Esophagus (tissue), 2 donors: ENCODE measurements at regions not wholly inside any gene's neighbourhood (a gene's known extent, or its start where the extent isn't known, plus 50 kb on each side); places are given as distances from the start of the nearest gene placed in this dataset.

Experiments used
- H3K27ac ChIP-seq, 2 donors: one replicate each; pipeline ENCODE4 v1.5.1; 2013; ENCODE audit warnings: low read depth in 2 of 2, mild to moderate bottlenecking in 2 of 2, inconsistent platforms in 1 of 2, low read length in 1 of 2, moderate library complexity in 1 of 2
- H3K27me3 ChIP-seq, 2 donors: one replicate each; pipeline ENCODE4 v1.6.1; 2013; ENCODE audit warnings: low read length in 2 of 2, control low read depth in 1 of 2, mild to moderate bottlenecking in 1 of 2; ENCODE audit not compliant: insufficient read depth in 2 of 2, control insufficient read depth in 1 of 2
- H3K36me3 ChIP-seq, 2 donors: one replicate each; pipeline ENCODE4 v1.6.1; 2013; ENCODE audit warnings: low read length in 1 of 2; ENCODE audit not compliant: control insufficient read depth in 2 of 2, insufficient read depth in 2 of 2
- H3K4me1 ChIP-seq, 2 donors: one replicate each; pipeline ENCODE4 v1.6.1; 2013; ENCODE audit warnings: low read length in 1 of 2; ENCODE audit not compliant: control insufficient read depth in 2 of 2, insufficient read depth in 2 of 2
- H3K4me3 ChIP-seq, 2 donors: one replicate each; pipeline ENCODE4 v1.5.1; 2013; ENCODE audit warnings: low read length in 2 of 2, mild to moderate bottlenecking in 2 of 2, low read depth in 1 of 2, moderate library complexity in 1 of 2
- H3K9me3 ChIP-seq, 2 donors: one replicate each; pipeline ENCODE4 v1.6.1; 2013; ENCODE audit warnings: mild to moderate bottlenecking in 2 of 2, low read depth in 1 of 2, low read length in 1 of 2, moderate library complexity in 1 of 2; ENCODE audit not compliant: control insufficient read depth in 2 of 2, insufficient read depth in 1 of 2
- WGBS, 2 donors: extraction: QIAGEN DNeasy Blood & Tissue Kit; methylation state at CpG; one replicate each; pipeline ENCODE4 v1.1.7; 2013; 5-methylcytosine and 5-hydroxymethylcytosine counted together
- donor health status: healthy with polysubstance abuse.
- donor health status: Bipolar disorder and iron deficiency.

GRCh38 chr2:239516286-239516953, 115.6 kb upstream of the HDAC4 start:
- 81 to 84% methylated on average over 13 of the region's 13 CpGs for WGBS, 2 donors
- H3K27me3 ChIP-seq: no peaks in the 10 kb centered on the region

GRCh38 chr2:239514754-239515530, 114.1 kb upstream of the HDAC4 start:
- WGBS, 2 donors: 54 to 72% methylated on average over 22 to 24 of the region's 24 CpGs
- no peak overlapping the region for H3K27ac ChIP-seq
- H3K4me1 ChIP-seq: peaks cover 0 to 1% of the 10 kb centered on the region in 2 donors
- no peaks in the 10 kb centered on the region for H3K36me3 ChIP-seq
- no peaks in the 10 kb centered on the region for H3K9me3 ChIP-seq
- no peaks in the 10 kb centered on the region for H3K27me3 ChIP-seq
- no peak overlapping the region for H3K4me3 ChIP-seq

More at GRCh38 chr2:239516286-239516953, 115.6 kb upstream of the HDAC4 start:
- Histone ChIP-seq H3K27ac (no peak overlapping the region), H3K9me3 (no peaks in the 10 kb centered on the region), H3K4me1 (peaks cover 0 to 1% of the 10 kb centered on the region in 2 donors), H3K4me3 (no peak overlapping the region), H3K36me3 (no peaks in the 10 kb centered on the region)

GRCh38 chr2:239512054-239512453, 111.2 kb upstream of the HDAC4 start:
- Histone ChIP-seq H3K27me3 (no peaks in the 10 kb centered on the region), H3K36me3 (no peaks in the 10 kb centered on the region), H3K4me3 (no peak overlapping the region), H3K4me1 (peaks cover 0 to 6% of the 10 kb centered on the region in 2 donors), H3K27ac (no peak overlapping the region), H3K9me3 (no peaks in the 10 kb centered on the region)
- 86 to 92% methylated on average over 9 of the region's 9 CpGs for WGBS, 2 donors

- WGBS, 2 donors: 68 to 74% methylated on average over 19 of the region's 19 CpGs
- no peaks in the 10 kb centered on the region for H3K36me3 ChIP-seq
- H3K9me3 ChIP-seq: no peaks in the 10 kb centered on the region
- H3K4me1 ChIP-seq: peaks cover 0 to 6% of the 10 kb centered on the region in 2 donors
- no peak overlapping the region for H3K4me3 ChIP-seq
- H3K27me3 ChIP-seq: no peaks in the 10 kb centered on the region
- no peak overlapping the region for H3K27ac ChIP-seq
Measured at GRCh38 chr2:239509373-239510143, 108.7 kb upstream of the HDAC4 start.

- peaks cover 0 to 6% of the 10 kb centered on the region in 2 donors for H3K4me1 ChIP-seq
- H3K9me3 ChIP-seq: no peaks in the 10 kb centered on the region
- no peaks in the 10 kb centered on the region for H3K36me3 ChIP-seq
- H3K27me3 ChIP-seq: no peaks in the 10 kb centered on the region
- H3K27ac ChIP-seq: no peak overlapping the region
- H3K4me3 ChIP-seq: no peak overlapping the region
- 82 to 85% methylated on average over 6 of the region's 6 CpGs for WGBS, 2 donors
Measured at GRCh38 chr2:239508261-239508660, 107.4 kb upstream of the HDAC4 start.

- Histone ChIP-seq H3K4me1 (peaks cover 0 to 6% of the 10 kb centered on the region in 2 donors), H3K36me3 (no peaks in the 10 kb centered on the region), H3K27ac (no peak overlapping the region), H3K9me3 (no peaks in the 10 kb centered on the region), H3K4me3 (no peak overlapping the region), H3K27me3 (no peaks in the 10 kb centered on the region)
- WGBS, 2 donors: 75 to 80% methylated on average over 17 to 18 of the region's 18 CpGs
Measured at GRCh38 chr2:239507576-239508258, 106.9 kb upstream of the HDAC4 start.

DNA sequence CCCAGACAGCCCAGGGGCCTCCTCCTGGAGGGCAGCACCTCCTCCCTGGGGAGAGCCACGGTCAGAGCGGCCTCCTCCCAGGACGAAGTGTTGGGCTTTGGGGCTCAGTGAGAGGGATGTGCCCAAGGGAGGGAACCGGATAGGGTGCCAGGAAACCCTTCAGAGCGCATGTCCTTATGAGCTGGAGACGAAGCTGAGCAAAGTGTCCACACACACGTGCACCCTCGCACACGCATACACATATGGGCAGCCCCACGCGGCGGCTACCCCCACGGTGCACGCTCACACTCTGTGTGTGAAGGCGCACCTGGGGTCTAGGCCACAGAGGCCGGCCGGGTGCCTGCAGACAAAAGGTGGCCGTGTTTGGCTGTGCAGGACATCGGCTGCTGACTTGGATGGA, 106.1 kb upstream of the HDAC4 start:
- no peak overlapping the region for H3K27ac ChIP-seq
- no peak overlapping the region for H3K4me3 ChIP-seq
- 91% methylated on average over 19 of the region's 19 CpGs for WGBS, 2 donors
- peaks cover 0 to 2% of the 10 kb centered on the region in 2 donors for H3K9me3 ChIP-seq
- peaks cover 0 to 6% of the 10 kb centered on the region in 2 donors for H3K4me1 ChIP-seq
- no peaks in the 10 kb centered on the region for H3K36me3 ChIP-seq
- H3K27me3 ChIP-seq: no peaks in the 10 kb centered on the region

GRCh38 chr2:239506101-239506857, 105.5 kb upstream of the HDAC4 start:
- peaks cover 0 to 6% of the 10 kb centered on the region in 2 donors for H3K4me1 ChIP-seq
- H3K27me3 ChIP-seq: no peaks in the 10 kb centered on the region
- no peak overlapping the region for H3K4me3 ChIP-seq
- peaks cover 0 to 2% of the 10 kb centered on the region in 2 donors for H3K9me3 ChIP-seq
- 85 to 87% methylated on average over 29 of the region's 29 CpGs for WGBS, 2 donors
- no peak overlapping the region for H3K27ac ChIP-seq
- no peaks in the 10 kb centered on the region for H3K36me3 ChIP-seq
